Spleen (tissue), 11 donors: ENCODE measurements at regions not wholly inside any gene's neighbourhood (a gene's known extent, or its start where the extent isn't known, plus 50 kb on each side); places are given as distances from the start of the nearest gene placed in this dataset.

ENCODE experiments used
- DNase-seq: peaks from one replicate; pipeline ENCODE4 v3.0.0-alpha.2; 2020
- H3K27ac ChIP-seq, 8 donors: fragments of 200-600 bp; sonication (generic) in 7 of 8; 1 replicate in 4 of 8; 2 replicates in 4 of 8; pipeline versions ENCODE4 v1.5.0 to v1.8.0; 2016 to 2021; ENCODE audit warnings: inconsistent platforms in 4 of 8, mild to moderate bottlenecking in 4 of 8, moderate library complexity in 1 of 8
- H3K27me3 ChIP-seq, 7 donors: fragments of 200-600 bp; sonication (generic) in 6 of 7; replicated peaks in 1 of 7; 1 replicate in 4 of 7; 2 replicates in 3 of 7; pipeline versions ENCODE4 v1.5.0 to v1.8.0; 2016 to 2021; ENCODE audit warnings: inconsistent platforms in 3 of 7, mild to moderate bottlenecking in 1 of 7
- H3K36me3 ChIP-seq, 6 donors: fragments of 200-600 bp; sonication (generic) in 5 of 6; 1 replicate in 4 of 6; 2 replicates in 2 of 6; pipeline versions ENCODE4 v1.5.0 to v1.8.0; 2016 to 2021; ENCODE audit warnings: inconsistent platforms in 2 of 6
- H3K4me1 ChIP-seq, 6 donors: fragments of 200-600 bp; sonication (generic) in 5 of 6; 1 replicate in 3 of 6; 2 replicates in 3 of 6; pipeline versions ENCODE4 v1.5.0 to v1.8.0; 2016 to 2021; ENCODE audit warnings: inconsistent platforms in 3 of 6
- H3K4me3 ChIP-seq, 8 donors: fragments of 200-600 bp; sonication (generic) in 7 of 8; 1 replicate in 4 of 8; 2 replicates in 4 of 8; pipeline versions ENCODE4 v1.5.0 to v1.8.0; 2016 to 2021; ENCODE audit warnings: inconsistent platforms in 4 of 8, mild to moderate bottlenecking in 4 of 8, moderate library complexity in 2 of 8
- H3K9me3 ChIP-seq, 8 donors: fragments of 200-600 bp; sonication (generic) in 7 of 8; 1 replicate in 4 of 8; 2 replicates in 4 of 8; pipeline versions ENCODE4 v1.5.0 to v1.8.0; 2016 to 2021; ENCODE audit warnings: inconsistent platforms in 4 of 8
- POLR2A ChIP-seq, 3 donors: fragments of 450-650 bp; IDR thresholded peaks; one replicate each; pipeline ENCODE4 v1.5.1; 2017; ENCODE audit warnings: antibody characterized with exemption in 3 of 3, mild to moderate bottlenecking in 1 of 3
- POLR2AphosphoS5 ChIP-seq, 3 donors: sonication (generic); formaldehyde crosslinking; IDR thresholded peaks; one replicate each; pipeline ENCODE4 v1.5.1; 2017; ENCODE audit warnings: antibody characterized with exemption in 3 of 3
- WGBS, 5 donors: extraction: QIAGEN DNeasy Blood & Tissue Kit in 3 of 5; methylation state at CpG; one replicate each; pipeline versions ENCODE4 v1.1.5 to v1.1.7; 2013 to 2018; 5-methylcytosine and 5-hydroxymethylcytosine counted together
- intact Hi-C: fragments of 100-400 bp; cut with DNase I; formaldehyde crosslinking; loops from one replicate; pipeline ENCODE4 v1.15.0; 2023; ENCODE audit warnings: low total_unique reads
- TF ChIP-seq, protein P1 (sequence below), 11 experiments: fragments of 200-600 bp in 7 of 11; fragments of 450-650 bp in 4 of 11; sonication (generic) in 4 of 11; IDR thresholded peaks in 8 of 11; conservative IDR thresholded peaks in 3 of 11; 1 replicate in 7 of 11; 2 replicates in 4 of 11; pipeline versions ENCODE4 v1.4.0 to v1.8.0; 2016 to 2021; ENCODE audit warnings: antibody characterized with exemption in 11 of 11, inconsistent platforms in 4 of 11, mild to moderate bottlenecking in 1 of 11
- donor health status: healthy with polysubstance abuse.
- donor health status: DM: no; HTN: no; CAD: no; lungs with moderate emphysema.
- donor health status: DM: no; HTN: no; CAD: no.
- donor health status: Bipolar disorder and iron deficiency.
- donor health status: healthy.
- donor health status: DM: no; HTN: no; CAD: no.
- donor health status: DM: yes; HTN: yes; CAD: no.

- no peaks in the 10 kb centered on the region for H3K36me3 ChIP-seq
- H3K9me3 ChIP-seq, result peaks cover 0 to 4% (median 0%) of the 10 kb centered on the region in 8 donors
- no peaks in the 10 kb centered on the region for H3K4me1 ChIP-seq
- H3K27me3 ChIP-seq, result no peaks in the 10 kb centered on the region
- no peak for DNase-seq
- H3K4me3 ChIP-seq, result no peak overlapping the region
- intact Hi-C loops, result no loop called here
- WGBS, 5 donors, result 51 to 75% (median 69%) methylated on average over 2 of the region's 2 CpGs
- TF ChIP-seq, protein P1, sequence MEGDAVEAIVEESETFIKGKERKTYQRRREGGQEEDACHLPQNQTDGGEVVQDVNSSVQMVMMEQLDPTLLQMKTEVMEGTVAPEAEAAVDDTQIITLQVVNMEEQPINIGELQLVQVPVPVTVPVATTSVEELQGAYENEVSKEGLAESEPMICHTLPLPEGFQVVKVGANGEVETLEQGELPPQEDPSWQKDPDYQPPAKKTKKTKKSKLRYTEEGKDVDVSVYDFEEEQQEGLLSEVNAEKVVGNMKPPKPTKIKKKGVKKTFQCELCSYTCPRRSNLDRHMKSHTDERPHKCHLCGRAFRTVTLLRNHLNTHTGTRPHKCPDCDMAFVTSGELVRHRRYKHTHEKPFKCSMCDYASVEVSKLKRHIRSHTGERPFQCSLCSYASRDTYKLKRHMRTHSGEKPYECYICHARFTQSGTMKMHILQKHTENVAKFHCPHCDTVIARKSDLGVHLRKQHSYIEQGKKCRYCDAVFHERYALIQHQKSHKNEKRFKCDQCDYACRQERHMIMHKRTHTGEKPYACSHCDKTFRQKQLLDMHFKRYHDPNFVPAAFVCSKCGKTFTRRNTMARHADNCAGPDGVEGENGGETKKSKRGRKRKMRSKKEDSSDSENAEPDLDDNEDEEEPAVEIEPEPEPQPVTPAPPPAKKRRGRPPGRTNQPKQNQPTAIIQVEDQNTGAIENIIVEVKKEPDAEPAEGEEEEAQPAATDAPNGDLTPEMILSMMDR (IDR thresholded peaks at IDR 0.05 in 8 of 11, conservative IDR thresholded peaks at IDR 0.05 in 3 of 11), result no peak
- TF ChIP-seq POLR2A (IDR thresholded peaks at IDR 0.05) (no peak), POLR2AphosphoS5 (IDR thresholded peaks at IDR 0.05) (no peak)
- no peak overlapping the region for H3K27ac ChIP-seq
Measured at GRCh38 chr14:97866195-97866594, 1069.0 kb downstream of the VRK1 start.

- H3K4me1 ChIP-seq, result no peaks in the 10 kb centered on the region
- H3K27me3 ChIP-seq, result no peaks in the 10 kb centered on the region
- H3K4me3 ChIP-seq, result no peak overlapping the region
- peaks cover 0 to 4% (median 0%) of the 10 kb centered on the region in 8 donors for H3K9me3 ChIP-seq
- no peak for DNase-seq
- 60 to 69% (median 65%) methylated on average over 5 of the region's 5 CpGs for WGBS, 5 donors
- no peak overlapping the region for H3K27ac ChIP-seq
- H3K36me3 ChIP-seq, result no peaks in the 10 kb centered on the region
- TF ChIP-seq POLR2AphosphoS5 (IDR thresholded peaks at IDR 0.05) (no peak), POLR2A (IDR thresholded peaks at IDR 0.05) (no peak)
- TF ChIP-seq, protein P1 (IDR thresholded peaks at IDR 0.05 in 8 of 11, conservative IDR thresholded peaks at IDR 0.05 in 3 of 11), result no peak
- intact Hi-C loops, result no loop called here
Measured at GRCh38 chr14:97866664-97867063, 1069.5 kb downstream of the VRK1 start.

DNA sequence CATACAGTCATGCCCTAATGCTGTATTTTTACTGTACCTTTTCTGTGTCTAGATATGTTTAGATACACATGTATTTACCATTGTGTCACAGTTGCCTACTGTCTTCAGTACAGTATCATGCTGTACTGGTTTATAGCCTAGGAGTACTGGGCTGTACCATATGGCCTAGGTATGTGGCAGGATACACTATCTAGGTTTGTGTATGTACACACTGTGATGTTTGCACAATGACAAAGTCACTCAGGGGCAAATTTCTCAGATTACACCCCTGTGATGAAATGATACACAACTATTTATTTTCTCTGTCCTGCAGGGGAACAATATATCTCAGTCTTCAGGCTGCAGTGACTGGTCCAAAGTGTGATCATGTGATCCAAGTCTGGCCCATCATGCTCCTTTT, 1076.1 kb downstream of the VRK1 start:
- H3K27ac ChIP-seq, result no peak overlapping the region
- intact Hi-C loops, result no loop called here
- H3K9me3 ChIP-seq, result no peaks in the 10 kb centered on the region
- no peak for DNase-seq
- no peaks in the 10 kb centered on the region for H3K4me1 ChIP-seq
- TF ChIP-seq, protein P1 (IDR thresholded peaks at IDR 0.05 in 8 of 11, conservative IDR thresholded peaks at IDR 0.05 in 3 of 11), result no peak
- TF ChIP-seq POLR2A (IDR thresholded peaks at IDR 0.05) (no peak), POLR2AphosphoS5 (IDR thresholded peaks at IDR 0.05) (no peak)
- no peaks in the 10 kb centered on the region for H3K36me3 ChIP-seq
- H3K27me3 ChIP-seq, result no peaks in the 10 kb centered on the region
- no peak overlapping the region for H3K4me3 ChIP-seq

DNA sequence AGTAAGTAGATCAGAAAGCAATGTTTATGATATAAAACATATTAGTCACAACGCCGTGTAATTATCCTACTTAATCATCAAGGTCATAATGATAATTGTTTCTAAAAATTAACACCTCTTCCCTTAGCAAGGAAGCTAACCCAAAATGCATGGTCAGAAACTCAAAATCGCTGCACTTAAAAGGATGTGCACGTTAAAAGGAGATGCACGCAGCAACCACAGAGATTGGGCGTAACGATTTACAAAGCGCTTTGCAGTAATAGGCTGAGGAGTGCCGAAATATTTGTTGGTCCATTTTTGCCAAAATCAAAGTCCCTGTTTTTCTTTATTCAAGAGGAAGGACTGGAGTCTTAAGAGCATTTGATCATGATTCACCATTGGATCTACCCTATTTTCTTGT, 1077.2 kb downstream of the VRK1 start:
- no peaks in the 10 kb centered on the region for H3K9me3 ChIP-seq
- no peaks in the 10 kb centered on the region for H3K36me3 ChIP-seq
- TF ChIP-seq POLR2A (IDR thresholded peaks at IDR 0.05) (no peak), POLR2AphosphoS5 (IDR thresholded peaks at IDR 0.05) (no peak)
- TF ChIP-seq, protein P1 (IDR thresholded peaks at IDR 0.05 in 8 of 11, conservative IDR thresholded peaks at IDR 0.05 in 3 of 11), result no peak
- no peak overlapping the region for H3K4me3 ChIP-seq
- intact Hi-C loops, result no loop called here
- no peaks in the 10 kb centered on the region for H3K27me3 ChIP-seq
- no peak overlapping the region for H3K27ac ChIP-seq
- no peak for DNase-seq
- 82 to 84% (median 84%) methylated on average over 9 of the region's 9 CpGs for WGBS, 5 donors
- H3K4me1 ChIP-seq, result no peaks in the 10 kb centered on the region
